ENCODE measurements at regions not wholly inside any gene's neighbourhood (a gene's known extent, or its start where the extent isn't known, plus 50 kb on each side); places are given as distances from the start of the nearest gene placed in this dataset.

GRCh38 chr10:121415063-121415399 lies 183.2 kb downstream of the FGFR2 start:
- TF ChIP-seq, protein P1, sequence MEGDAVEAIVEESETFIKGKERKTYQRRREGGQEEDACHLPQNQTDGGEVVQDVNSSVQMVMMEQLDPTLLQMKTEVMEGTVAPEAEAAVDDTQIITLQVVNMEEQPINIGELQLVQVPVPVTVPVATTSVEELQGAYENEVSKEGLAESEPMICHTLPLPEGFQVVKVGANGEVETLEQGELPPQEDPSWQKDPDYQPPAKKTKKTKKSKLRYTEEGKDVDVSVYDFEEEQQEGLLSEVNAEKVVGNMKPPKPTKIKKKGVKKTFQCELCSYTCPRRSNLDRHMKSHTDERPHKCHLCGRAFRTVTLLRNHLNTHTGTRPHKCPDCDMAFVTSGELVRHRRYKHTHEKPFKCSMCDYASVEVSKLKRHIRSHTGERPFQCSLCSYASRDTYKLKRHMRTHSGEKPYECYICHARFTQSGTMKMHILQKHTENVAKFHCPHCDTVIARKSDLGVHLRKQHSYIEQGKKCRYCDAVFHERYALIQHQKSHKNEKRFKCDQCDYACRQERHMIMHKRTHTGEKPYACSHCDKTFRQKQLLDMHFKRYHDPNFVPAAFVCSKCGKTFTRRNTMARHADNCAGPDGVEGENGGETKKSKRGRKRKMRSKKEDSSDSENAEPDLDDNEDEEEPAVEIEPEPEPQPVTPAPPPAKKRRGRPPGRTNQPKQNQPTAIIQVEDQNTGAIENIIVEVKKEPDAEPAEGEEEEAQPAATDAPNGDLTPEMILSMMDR (IDR thresholded peaks at IDR 0.05; ENCODE audit: low read depth, low read length) = no peak
- TF ChIP-seq POLR2A (IDR thresholded peaks at IDR 0.05; ENCODE audit: extremely low read depth, insufficient read length) (no peak), MAX (IDR thresholded peaks at IDR 0.05; ENCODE audit: low read depth, low read length) (no peak)
